DMS53 treated with DMSO at 0.1 percent for 48 hours (cell line): ENCODE measurements at regions not wholly inside any gene's neighbourhood (a gene's known extent, or its start where the extent isn't known, plus 50 kb on each side); places are given as distances from the start of the nearest gene placed in this dataset.
"Not testable (repeated sequence)": the region's sequence is repeated elsewhere in the genome, so short reads cannot be mapped to it uniquely, and the experiment has no call there.

ENCODE experiments used
- DNase-seq: peaks from one replicate; lab custom pipeline; 2025; ENCODE audit not compliant: unreplicated experiment; lab: John Stamatoyannopoulos, UW

DNA sequence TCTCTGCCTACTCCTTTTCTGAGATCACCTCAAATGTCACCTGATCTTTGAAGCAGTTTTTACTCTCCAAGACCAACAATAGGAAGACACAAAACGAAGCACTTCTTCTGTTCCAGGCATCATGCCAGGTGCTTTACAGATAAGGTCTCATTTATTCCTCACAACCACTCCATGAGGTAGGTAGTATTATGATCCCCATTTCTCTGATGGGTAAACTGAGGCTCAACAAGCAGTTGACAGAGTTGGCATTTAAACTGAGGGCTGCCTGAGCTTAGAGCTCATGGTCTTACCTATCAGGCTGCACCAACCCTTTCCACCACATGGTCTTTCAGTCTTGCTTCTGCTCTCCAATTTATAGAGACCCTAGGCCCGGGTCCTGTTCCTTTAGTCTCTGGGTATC is 147.2 kb upstream of the JUN start:
- no peak for DNase-seq

DNA sequence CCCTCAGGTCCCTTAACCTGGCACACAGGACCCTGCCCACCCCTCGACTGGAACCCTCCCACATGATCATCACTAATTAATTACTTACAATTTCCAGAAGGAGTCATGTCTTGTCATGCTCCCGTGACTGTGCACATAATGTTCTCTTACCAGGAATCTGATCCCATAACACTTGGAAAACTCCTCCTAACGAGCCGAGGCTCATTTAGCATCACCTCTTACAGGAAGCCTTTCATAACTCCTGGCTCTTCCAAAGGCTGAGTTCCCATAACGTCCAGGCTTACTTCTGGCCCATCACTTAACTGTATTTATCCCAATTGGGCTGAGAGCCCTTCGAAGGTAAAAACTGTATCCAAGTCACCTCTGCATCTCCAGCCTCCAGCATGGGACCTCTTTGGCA is 147.9 kb upstream of the JUN start:
- no peak for DNase-seq

DNA sequence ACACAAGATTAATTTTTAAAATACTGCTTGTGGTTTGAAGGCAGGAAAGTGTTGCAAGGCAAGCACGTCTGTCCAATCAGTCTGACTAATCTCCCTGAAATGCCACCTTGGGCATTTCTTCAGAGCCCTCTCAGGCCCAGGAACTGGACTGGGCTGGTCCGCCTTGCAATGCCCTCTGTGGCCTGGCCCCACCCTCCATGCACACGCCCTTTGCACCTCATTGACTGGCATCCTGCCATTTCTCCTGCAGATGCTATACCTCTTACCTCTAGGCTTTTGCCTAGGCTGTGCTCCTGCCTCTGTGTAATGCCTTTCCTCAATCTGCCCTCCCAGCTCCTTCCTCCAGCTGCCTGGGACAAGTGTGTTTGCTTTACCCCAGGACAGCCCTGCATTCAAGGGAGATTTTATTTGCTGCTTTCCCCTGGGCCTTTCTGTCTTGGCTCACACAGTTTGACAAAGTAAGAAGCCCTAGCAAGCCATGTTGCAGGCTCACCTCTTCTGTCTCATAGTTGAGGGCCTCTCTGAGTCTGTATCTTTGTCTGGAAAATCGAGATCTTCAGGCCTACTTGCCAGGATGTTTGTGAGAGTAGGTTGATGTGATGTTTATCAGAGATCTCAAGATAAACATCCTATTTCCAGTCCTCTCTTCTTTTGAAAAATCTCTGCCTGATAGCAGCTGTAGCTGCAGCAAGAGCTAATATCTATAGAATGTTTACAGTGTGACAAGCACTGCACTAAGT is 149.2 kb upstream of the JUN start:
- DNase-seq: peak; percentile 98

DNA sequence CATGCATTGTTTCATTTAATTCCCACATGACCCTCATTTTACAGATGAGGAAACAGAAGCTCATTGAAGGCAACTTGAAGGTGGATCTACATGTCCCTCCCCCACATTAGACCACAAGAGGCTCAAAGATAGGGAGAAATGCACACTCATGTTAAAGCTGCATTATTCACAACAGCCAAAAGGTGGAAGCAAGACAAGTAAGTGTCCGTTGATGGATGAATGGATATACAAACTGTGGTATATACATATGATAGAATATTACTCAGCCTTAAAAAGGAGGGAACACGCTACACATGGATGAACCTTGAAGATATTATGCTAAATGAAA is 149.7 kb upstream of the JUN start:
- DNase-seq: peak; percentile 80

DNA sequence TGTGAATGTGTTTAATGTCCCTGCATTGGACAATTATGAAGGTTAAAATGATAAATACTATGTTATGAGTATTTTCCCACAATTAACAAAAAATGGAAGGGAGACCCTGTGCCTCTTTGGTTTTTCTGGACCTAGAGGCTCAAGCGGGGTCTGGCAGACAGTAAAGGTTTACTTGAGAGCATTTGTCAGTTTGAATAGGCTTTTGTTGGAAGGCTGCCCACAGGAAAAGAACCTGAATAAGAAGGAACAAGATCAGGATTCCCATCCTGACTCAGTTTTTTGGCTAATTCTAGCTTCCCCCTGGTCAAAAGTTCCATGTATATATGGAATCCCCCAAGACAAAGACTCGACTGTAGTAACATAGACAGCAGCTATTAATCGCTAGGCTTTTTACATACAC is 150.9 kb upstream of the JUN start:
- no peak for DNase-seq

DNA sequence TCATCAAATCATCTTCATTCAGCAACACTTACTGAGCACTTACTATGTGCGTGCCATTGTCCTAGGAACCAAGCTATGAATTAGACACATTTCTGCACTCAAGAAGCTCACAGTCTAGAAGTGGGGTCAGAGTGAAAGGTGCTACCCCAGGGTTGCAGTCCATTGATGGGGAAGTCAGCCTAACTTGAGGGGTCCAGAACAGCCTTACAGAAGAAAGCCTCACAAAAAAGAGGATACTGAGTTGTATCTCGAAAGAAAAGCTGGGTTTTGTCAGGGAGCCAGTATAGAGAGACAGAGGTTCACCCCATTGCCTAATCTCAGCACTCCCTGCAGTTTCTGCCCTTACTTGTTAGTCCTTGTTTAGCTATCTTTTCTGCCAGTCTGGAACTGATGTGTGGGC is 153.1 kb upstream of the JUN start:
- no peak for DNase-seq

DNA sequence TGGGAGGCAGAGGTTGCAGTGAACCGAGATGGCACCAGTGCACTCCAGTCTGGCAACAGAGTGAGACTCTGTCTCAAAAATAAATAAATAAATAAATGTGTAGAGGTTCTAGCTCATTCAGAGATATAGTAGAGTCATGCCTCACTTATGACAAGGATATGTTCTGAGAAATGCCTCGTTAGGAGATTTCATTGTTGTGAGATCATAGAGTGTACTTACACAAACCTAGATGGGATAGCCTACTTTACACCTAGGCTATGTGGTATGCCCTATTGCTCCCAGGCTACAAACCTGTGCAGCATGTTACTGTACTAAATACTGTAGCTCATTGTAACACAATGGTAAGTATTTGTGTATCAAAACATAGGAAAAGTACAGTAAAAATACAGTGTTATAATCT is 155.3 kb upstream of the JUN start:
- no peak for DNase-seq

DNA sequence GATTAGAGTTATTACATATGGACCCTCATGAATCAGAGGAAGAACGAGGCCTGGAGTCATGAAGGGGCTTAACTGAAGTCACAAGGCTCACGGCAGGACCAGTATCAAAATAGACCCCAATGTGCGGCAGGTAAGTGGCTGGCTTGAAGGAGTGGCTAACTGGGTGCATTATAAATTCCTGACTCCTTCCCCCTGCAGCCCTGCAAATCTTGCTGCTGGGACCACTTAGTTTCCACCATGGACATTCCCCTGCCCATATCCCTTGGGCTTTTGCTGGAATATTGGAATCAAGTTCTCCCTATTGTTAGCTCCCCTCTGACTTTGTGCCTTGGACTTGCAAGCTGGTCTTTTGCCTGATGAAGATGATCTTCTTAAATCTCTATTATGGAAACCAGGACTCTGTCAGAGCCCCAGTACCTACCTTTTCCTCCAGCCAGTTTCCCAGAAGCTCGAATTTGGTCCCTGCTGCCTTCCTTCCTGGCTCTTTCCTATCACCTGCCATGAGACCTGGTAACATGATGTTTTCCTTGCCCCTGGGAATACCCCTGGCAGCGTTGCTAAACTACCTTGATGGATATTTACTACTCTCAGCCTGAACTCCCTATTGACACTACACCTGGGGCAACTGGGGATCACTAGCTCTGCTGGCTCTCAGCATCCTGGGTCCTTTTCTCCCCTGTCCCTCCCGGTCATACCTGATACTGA is 156.0 kb upstream of the JUN start:
- no peak for DNase-seq

DNA sequence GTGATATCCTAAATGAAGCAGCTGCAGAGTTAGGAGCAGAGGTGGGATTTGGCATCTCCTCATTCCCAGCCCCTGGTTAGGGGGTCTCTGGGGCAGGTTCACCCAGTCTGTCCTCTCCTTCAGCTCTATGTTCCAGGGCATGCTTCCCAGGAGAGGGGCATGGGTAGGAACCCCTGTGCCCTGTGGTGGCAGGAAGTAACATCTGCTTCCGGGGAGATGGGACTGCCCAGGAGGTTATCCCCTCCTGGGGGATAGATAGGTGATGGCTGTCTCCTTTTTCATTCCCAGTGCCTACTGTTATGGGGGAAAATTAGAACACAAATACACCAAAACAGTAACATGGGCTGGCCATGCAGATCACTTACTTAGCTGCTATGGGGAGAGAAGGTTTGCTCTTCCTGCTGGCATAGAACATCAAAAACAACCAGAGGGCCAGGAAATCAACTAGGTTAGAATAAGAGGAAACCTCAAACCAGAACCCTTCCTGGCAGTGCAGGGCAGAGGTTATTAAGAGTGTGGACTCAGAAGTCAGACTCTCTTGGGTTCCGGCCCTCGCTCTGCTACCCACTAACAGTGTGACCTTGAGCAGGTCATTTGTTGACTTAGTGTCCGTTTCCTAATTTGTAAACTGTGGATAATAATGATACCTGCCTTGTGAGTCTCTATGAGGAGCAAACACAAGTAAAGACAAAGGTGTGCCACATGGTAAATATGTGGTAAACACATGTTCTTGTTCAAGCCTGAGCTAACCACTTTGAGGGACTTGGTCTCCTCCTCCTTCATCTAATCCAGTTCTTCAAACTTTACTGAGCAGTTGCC is 157.8 kb upstream of the JUN start:
- DNase-seq: no peak

DNA sequence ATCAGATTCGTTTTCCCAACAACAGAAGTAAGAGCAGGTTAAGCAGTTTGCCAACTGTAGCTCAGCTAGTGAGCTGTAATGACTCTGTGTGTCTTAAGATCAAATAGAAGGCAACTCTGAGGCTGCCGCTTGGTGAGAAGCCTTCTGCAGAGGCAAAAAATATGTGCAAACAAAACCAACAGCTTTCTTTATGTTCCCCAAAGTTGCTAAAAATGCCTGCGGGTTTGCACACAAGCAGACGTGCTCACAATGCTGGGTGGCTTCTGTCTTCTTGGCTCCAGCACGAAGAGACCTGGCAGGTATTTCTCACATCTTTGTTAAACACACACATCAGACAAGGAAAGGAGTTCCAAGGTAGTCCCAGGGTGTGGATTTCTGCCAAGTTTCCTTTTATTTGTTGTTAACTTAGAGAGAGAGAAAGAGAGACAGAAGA is 158.9 kb upstream of the JUN start:
- DNase-seq: no peak

DNA sequence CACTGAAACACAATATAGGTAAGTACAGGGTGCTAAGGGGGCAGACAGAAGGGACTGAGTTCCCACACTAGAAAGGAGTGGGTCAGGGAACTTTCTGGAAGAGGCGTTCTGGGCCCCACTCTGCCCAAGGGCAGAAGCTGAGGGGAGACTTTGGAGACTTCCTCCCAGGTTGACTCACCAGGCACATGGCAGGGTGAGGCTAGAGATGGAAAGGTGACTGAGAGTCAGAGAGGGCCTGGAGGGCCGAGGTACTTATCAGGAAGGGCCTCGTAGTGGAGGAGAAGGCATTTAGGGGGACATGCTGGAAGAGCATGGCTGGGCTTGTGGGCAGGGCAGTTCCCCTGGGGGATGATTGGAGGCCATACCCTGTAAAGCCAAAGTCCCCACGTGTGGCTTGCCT is 159.9 kb upstream of the JUN start:
- DNase-seq: no peak

DNA sequence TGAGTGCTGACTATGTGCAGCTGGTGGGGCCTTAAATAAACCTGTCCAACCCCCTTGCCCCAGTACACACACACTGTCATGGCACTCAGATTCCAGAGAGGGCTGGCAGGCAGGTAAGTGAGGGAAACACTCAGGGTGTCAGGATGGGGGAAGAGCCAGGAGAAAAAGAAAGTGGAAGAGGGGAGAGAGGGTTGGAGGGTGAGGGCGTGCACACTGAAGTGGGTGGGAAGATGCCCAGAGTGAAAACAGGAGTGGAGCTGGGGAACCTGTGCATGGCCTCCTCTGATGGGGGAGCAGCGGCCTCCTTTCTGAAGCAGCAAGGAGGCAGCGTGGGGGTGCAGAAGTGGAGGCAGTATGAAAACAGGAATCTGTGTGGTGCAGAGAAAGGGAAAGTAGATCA is 160.6 kb upstream of the JUN start:
- DNase-seq: no peak

DNA sequence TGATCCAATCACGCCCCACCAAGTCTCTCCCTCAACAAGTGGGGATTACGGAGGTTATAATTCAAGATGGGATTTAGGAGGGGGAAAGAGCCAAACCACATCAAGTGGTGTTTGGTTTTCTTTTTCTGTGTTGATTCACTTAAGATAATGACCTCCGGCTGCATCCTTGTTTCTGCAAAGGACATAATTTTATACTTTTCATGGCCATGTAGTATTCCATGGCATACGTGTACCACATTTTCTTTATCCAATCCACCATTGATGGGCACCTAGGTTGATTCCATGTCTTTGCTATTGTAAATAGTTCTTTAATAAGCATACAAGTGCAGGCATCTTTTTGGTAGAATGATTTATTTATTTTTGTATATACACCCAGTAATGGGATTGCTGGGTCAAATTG is 162.5 kb upstream of the JUN start:
- DNase-seq: no peak

DNA sequence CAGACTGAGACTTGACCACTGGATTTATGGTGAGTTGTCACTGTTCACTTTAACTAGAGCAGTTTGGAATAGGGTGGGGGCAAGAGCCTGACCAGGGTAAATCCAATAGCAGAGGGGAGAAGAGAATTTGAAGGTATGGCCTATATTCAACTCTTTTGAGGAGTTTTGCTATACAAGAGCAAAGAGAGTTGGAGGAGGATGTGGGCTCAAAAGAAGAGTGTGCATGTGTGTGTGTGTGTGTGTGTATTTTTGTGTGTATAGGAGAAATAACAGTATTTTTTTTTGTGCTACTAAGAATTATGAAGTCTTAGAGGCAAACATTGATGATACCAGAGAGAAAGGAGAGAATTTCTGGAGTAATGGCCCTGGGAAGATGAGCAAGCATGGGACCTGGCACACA is 164.8 kb upstream of the JUN start:
- DNase-seq: no peak

DNA sequence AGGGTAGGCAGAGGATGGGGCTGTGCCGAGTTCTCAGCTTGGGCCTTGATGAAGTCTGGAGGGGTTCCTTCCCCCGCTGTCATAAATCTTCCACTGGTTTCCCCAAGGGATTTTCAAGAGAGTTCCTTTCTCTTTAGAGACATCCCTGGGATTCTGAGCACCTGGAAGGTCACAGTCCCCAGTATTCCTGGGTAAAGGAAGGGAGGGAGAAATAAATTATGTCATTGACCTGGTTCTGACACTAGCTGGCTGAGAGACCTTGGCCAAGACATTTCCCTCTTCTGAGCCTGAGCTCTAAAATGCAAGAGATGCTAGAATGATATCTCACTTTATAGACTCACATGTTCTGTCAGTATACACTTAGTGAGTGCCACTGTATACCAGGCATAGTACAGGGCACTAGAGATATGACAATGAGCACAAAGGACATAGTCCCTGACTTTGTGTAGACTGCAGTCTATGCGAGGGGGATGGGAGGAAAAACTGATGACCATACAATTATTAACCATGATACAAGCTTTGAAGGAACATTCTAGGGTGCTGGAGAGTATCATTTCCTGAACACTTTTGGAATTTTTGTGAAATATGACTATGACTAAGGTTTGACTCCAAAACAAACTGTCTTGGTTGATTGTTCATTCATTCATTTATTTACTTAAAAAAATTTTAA is 165.8 kb upstream of the JUN start:
- no peak for DNase-seq

DNA sequence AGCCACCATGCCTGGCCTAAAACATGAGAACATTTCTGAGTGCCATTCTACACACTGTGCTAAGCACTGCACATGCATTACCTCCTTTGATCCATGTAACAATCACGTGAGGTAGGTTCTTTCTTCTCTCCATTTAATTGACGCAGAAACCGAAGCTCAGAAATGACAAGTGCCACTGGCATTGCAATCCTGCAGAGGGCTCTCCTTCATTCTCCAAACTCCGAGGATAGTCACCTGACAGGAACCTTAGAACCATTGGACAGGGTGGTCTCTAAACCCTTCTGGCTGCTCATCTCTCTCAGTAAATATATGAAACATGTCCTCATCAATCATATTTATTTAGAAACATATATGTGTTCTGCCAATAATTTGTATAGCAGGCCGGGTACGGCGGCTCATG is 167.1 kb upstream of the JUN start:
- DNase-seq: no peak

DNA sequence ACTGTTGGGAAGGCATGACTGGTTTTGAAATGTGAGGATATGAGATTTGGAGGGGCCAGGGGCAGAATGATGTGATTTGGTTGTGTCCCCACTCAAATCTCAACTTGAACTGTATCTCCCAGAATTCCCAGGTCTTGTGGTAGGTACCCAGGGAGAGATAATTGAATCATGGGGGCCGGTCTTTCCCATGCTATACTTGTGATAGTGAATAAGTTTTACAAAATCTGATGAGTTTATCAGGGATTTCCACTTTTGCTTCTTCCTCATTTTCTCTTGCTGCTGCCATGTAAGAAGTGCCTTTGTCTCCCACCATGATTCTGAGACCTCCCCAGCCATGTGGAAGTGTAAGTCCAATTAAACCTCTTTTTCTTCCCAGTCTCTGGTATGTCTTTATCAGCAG is 170.1 kb upstream of the JUN start:
- DNase-seq: not testable (repeated sequence)

DNA sequence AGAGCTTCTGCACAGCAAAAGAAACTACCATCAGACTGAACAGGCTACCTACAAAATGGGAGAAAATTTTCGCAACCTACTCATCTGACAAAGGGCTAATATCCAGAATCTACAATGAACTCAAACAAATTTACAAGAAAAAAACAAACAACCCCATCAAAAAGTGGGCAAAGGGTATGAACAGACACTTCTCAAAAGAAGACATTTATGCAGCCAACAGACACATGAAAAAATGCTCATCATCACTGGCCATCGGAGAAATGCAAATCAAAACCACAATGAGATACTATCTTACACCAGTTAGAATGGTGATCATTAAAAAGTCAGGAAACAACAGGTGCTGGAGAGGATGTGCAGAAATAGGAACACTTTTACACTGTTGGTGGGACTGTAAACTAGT is 179.4 kb upstream of the JUN start:
- not testable (repeated sequence) for DNase-seq

DNA sequence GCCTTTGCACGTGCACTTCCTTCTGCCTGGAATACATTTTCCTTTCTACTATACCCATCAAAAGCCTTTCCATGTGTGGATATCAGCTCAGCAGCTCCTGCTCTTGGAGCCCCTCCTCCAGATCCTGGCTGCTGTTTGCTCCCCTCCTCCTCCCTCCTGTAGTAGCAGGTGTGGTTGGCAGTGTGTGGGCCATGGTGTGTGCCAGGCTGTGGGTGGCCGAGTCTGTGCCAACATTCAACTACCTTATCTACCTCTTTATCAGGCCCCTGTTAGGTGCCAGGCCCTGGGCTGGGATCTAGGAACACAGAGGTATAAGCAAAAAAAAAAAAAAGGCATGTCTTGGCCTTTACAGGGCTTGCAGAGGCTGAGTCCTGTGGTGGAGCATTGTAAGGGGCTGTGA is 180.6 kb upstream of the JUN start:
- no peak for DNase-seq

DNA sequence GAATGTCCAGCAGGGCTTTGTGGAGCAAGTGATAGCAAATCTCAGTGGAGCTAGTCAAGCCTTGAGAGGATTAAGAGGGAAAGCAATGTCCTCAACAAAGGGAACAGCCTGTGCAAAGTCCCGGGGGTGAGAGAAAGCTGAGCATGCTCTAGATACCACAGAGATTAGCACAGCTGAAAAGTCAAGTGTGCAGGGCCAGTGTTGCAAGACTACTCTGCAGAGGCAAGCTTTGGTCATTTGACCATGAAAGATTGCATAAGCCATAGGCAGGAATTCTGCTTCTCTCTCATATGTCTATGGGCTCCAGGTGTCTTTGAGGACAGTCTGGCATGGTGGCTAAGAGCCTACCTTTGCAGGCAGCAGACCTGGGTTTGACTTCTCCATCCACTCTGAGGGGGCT is 181.0 kb upstream of the JUN start:
- no peak for DNase-seq

DNA sequence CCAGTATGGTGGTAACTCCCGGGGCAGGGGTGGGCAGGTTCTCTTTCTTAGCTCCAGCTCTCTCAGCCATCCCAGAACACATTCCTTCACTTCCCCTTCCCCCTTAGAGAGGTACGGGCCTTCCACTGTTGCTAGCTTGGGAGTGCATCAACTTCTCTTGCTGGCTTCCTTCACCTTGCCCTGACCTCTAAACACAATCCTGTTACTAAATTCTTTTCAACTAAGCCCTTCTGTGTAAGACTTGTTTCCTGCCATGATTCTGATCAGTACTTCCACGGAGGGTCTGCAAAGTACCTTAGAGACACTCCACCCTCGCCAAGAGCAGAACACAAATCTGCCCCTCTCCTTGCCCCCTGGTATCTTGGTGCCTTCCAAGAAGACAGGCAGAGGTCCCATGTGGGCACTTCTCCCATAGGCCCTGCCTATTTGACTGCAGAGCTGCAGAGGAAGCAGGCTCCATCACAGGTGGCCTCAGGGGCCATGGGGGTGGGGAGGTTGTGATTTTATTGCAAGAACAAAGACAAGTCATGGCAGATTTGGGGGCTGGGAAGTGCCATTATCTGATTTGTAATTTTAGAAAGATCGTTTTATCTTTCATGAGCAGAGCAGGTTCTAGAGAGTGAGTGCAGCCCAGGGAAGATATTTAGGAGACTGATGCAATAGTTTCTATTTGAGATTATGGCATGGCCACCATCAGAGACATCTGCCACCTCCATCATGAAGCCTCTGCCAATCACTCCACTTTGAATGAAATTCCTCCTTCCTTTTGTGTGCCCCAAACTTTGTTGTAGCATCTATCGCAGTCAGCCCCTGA is 182.5 kb upstream of the JUN start:
- DNase-seq: no peak
